ENCODE measurements at regions not wholly inside any gene's neighbourhood (a gene's known extent, or its start where the extent isn't known, plus 50 kb on each side); places are given as distances from the start of the nearest gene placed in this dataset.
A peak's percentile ranks its signal among the peaks of the same experiment; 100 is the strongest.

GRCh38 chr15:85847031-85847430 is 52.3 kb upstream of the KLHL25 start:
- ATAC-seq = no peak

- ATAC-seq = no peak
Measured at GRCh38 chr15:85849946-85850345, 55.2 kb upstream of the KLHL25 start.

GRCh38 chr15:85852969-85853368 is 58.2 kb upstream of the KLHL25 start:
- no peak for ATAC-seq

GRCh38 chr15:85854345-85855097 is 59.8 kb upstream of the KLHL25 start:
- ATAC-seq = peak; percentile 59 to 63

- peak; percentile 84 to 87 for ATAC-seq
Measured at GRCh38 chr15:85858586-85859375, 64.1 kb upstream of the KLHL25 start.

- ATAC-seq = no peak
Measured at GRCh38 chr15:85859671-85860070, 64.9 kb upstream of the KLHL25 start.

- ATAC-seq = no peak
Measured at GRCh38 chr15:85860394-85861161, 65.9 kb upstream of the KLHL25 start.

- no peak for ATAC-seq
Measured at GRCh38 chr15:85865070-85865684, 70.5 kb upstream of the KLHL25 start.

GRCh38 chr15:85867250-85867649 is 72.5 kb upstream of the KLHL25 start:
- no peak for ATAC-seq

GRCh38 chr15:85869124-85869523 is 74.4 kb upstream of the KLHL25 start:
- ATAC-seq = no peak

GRCh38 chr15:85870216-85871014 is 75.7 kb upstream of the KLHL25 start:
- no peak for ATAC-seq

GRCh38 chr15:85871545-85871944 is 76.8 kb upstream of the KLHL25 start:
- ATAC-seq = no peak

- ATAC-seq = no peak
Measured at GRCh38 chr15:85872125-85872524, 77.4 kb upstream of the KLHL25 start.

GRCh38 chr15:85874236-85874635 is 79.5 kb upstream of the KLHL25 start:
- no peak for ATAC-seq

GRCh38 chr15:85875756-85876155 is 81.0 kb upstream of the KLHL25 start:
- no peak for ATAC-seq

GRCh38 chr15:85878828-85879225 is 84.1 kb upstream of the KLHL25 start:
- ATAC-seq = no peak

- ATAC-seq = no peak
Measured at GRCh38 chr15:85879334-85880163, 84.8 kb upstream of the KLHL25 start.

GRCh38 chr15:85880501-85881190 is 85.9 kb upstream of the KLHL25 start:
- no peak for ATAC-seq

- no peak for ATAC-seq
Measured at GRCh38 chr15:85886309-85886811, 91.6 kb upstream of the KLHL25 start.

GRCh38 chr15:85889956-85890619 is 95.4 kb upstream of the KLHL25 start:
- ATAC-seq = no peak
